PFSK-1 (cell line): ENCODE measurements at regions not wholly inside any gene's neighbourhood (a gene's known extent, or its start where the extent isn't known, plus 50 kb on each side); places are given as distances from the start of the nearest gene placed in this dataset.

Experiments used
- FOXP2 ChIP-seq: optimal IDR thresholded peaks from 2 replicates; pipeline ENCODE3; 2011; ENCODE audit warnings: borderline replicate concordance, control low read depth, inconsistent platforms; ENCODE audit not compliant: insufficient read depth; ENCODE audit errors: extremely low read length, extremely low read depth
- POLR2AphosphoS5 ChIP-seq: IDR thresholded peaks from 2 replicates; pipeline ENCODE4 v1.6.1; 2012; ENCODE audit warnings: low read depth, mild to moderate bottlenecking, control low read depth, low read length, moderate library complexity
- REST ChIP-seq, 2 experiments: IDR thresholded peaks; 2 replicates each; pipeline versions ENCODE4 v1.6.1 to v1.8.0; 2011 to 2012; ENCODE audit warnings: low read depth in 2 of 2, low read length in 2 of 2, control low read depth in 1 of 2, inconsistent platforms in 1 of 2, mild to moderate bottlenecking in 1 of 2, moderate library complexity in 1 of 2; ENCODE audit not compliant: insufficient read depth in 1 of 2
- SIN3A ChIP-seq: IDR thresholded peaks from 2 replicates; pipeline ENCODE4 v1.6.1; 2012; ENCODE audit warnings: mild to moderate bottlenecking, low read length, moderate library complexity, borderline replicate concordance; ENCODE audit not compliant: insufficient read depth
- TAF1 ChIP-seq: IDR thresholded peaks from 2 replicates; pipeline ENCODE4 v1.6.1; 2012; ENCODE audit warnings: low read length, control low read depth, borderline replicate concordance; ENCODE audit not compliant: insufficient read depth

GRCh38 chr5:52725808-52726207 lies 61.9 kb upstream of the ITGA1 start:
- TF ChIP-seq TAF1: no peak

- TF ChIP-seq REST (IDR thresholded peaks at IDR 0.05; ENCODE audit: insufficient read depth in 1 of 2, low read depth in 2 of 2, low read length in 2 of 2) (no peak), TAF1 (no peak), FOXP2 (no peak), POLR2AphosphoS5 (no peak), SIN3A (no peak)
These were observed 60.7 kb upstream of the ITGA1 start for GRCh38 chr5:52727020-52727419.

GRCh38 chr5:52727576-52727975 lies 60.1 kb upstream of the ITGA1 start:
- no peak for TF ChIP-seq SIN3A
- no peak for TF ChIP-seq FOXP2
- no peak for TF ChIP-seq POLR2AphosphoS5
- TF ChIP-seq REST (IDR thresholded peaks at IDR 0.05; ENCODE audit: insufficient read depth in 1 of 2, low read depth in 2 of 2, low read length in 2 of 2): no peak
- no peak for TF ChIP-seq TAF1

- TF ChIP-seq REST (IDR thresholded peaks at IDR 0.05; ENCODE audit: insufficient read depth in 1 of 2, low read depth in 2 of 2, low read length in 2 of 2): no peak
- TF ChIP-seq FOXP2: no peak
- TF ChIP-seq TAF1: no peak
- TF ChIP-seq POLR2AphosphoS5: no peak
- TF ChIP-seq SIN3A: no peak
These were observed 59.5 kb upstream of the ITGA1 start for GRCh38 chr5:52728224-52728623.

GRCh38 chr5:52728686-52729085 lies 59.0 kb upstream of the ITGA1 start:
- TF ChIP-seq TAF1: no peak
- no peak for TF ChIP-seq FOXP2
- TF ChIP-seq REST (IDR thresholded peaks at IDR 0.05; ENCODE audit: insufficient read depth in 1 of 2, low read depth in 2 of 2, low read length in 2 of 2): no peak
- TF ChIP-seq POLR2AphosphoS5: no peak
